PC-9 (cell line): ENCODE measurements at regions not wholly inside any gene's neighbourhood (a gene's known extent, or its start where the extent isn't known, plus 50 kb on each side); places are given as distances from the start of the nearest gene placed in this dataset.

ENCODE experiments used
- BruUV-seq: library from RNA; stranded (reverse); fragments of 400-500 nt; replicated peaks from 2 replicates; lab custom pipeline; 2021; lab: Mats Ljungman, UMichigan
- CTCF ChIA-PET: fragments of 300-600 bp; sonication (Branson Sonifier 250); formaldehyde crosslinking; loops from one replicate; lab custom pipeline; 2022; ENCODE audit warnings: antibody characterized with exemption; lab: Charles Lee
- POLR2A ChIA-PET: fragments of 300-600 bp; sonication (Branson Sonifier 250); formaldehyde crosslinking; loops from one replicate; lab custom pipeline; 2022; ENCODE audit warnings: antibody characterized with exemption; ENCODE audit not compliant: unreplicated experiment; lab: Charles Lee
- DNase-seq, 2 experiments: peaks; one replicate each; pipeline versions ENCODE4 v3.0.0 to v3.0.0-alpha.2; 2015 to 2022; ENCODE audit warnings: mixed read lengths in 1 of 2
- H2AFZ ChIP-seq: fragments of 200-600 bp; sonication (generic); 2 replicates; pipeline ENCODE4 v1.8.1; 2017; ENCODE audit warnings: antibody characterized with exemption
- H3F3A ChIP-seq: fragments of 200-600 bp; sonication (generic); 2 replicates; pipeline ENCODE4 v1.8.1; 2017; ENCODE audit warnings: antibody characterized with exemption, mild to moderate bottlenecking, low read depth; ENCODE audit not compliant: insufficient read depth
- H3K27ac ChIP-seq: fragments of 200-600 bp; sonication (generic); 2 replicates; pipeline ENCODE4 v1.6.1; 2016; ENCODE audit warnings: mixed run types
- H3K27me3 ChIP-seq: fragments of 200-600 bp; sonication (generic); 2 replicates; pipeline ENCODE4 v1.6.1; 2016; ENCODE audit warnings: low read depth, mixed run types; ENCODE audit not compliant: insufficient read depth
- H3K36me3 ChIP-seq: fragments of 200-600 bp; sonication (generic); 2 replicates; pipeline ENCODE4 v1.6.1; 2016; ENCODE audit warnings: low read depth, mixed run types
- H3K4me1 ChIP-seq: fragments of 200-600 bp; sonication (generic); replicated peaks from 2 replicates; pipeline ENCODE4 v1.6.1; 2016; ENCODE audit warnings: mixed run types; ENCODE audit not compliant: insufficient read depth
- H3K4me2 ChIP-seq: fragments of 200-600 bp; sonication (generic); 2 replicates; pipeline ENCODE4 v1.6.1; 2017; ENCODE audit warnings: mixed run types
- H3K4me3 ChIP-seq: fragments of 200-600 bp; sonication (generic); 2 replicates; pipeline ENCODE4 v1.6.1; 2016; ENCODE audit warnings: mixed run types
- H3K79me2 ChIP-seq: fragments of 200-600 bp; sonication (generic); 2 replicates; pipeline ENCODE4 v1.6.1; 2017; ENCODE audit warnings: low read depth, mixed run types
- H3K9me2 ChIP-seq: fragments of 200-600 bp; sonication (generic); 2 replicates; pipeline ENCODE4 v1.8.1; 2017; ENCODE audit warnings: mild to moderate bottlenecking; ENCODE audit not compliant: insufficient read depth
- H3K9me3 ChIP-seq: fragments of 200-600 bp; sonication (generic); 2 replicates; pipeline ENCODE4 v1.8.1; 2016; ENCODE audit warnings: low read depth; ENCODE audit not compliant: insufficient read depth
- H4K20me1 ChIP-seq: fragments of 200-600 bp; sonication (generic); 2 replicates; pipeline ENCODE4 v1.8.1; 2017; ENCODE audit not compliant: insufficient read depth
- CTCF ChIP-seq: fragments of 200-600 bp; sonication (generic); conservative IDR thresholded peaks from 2 replicates; pipeline ENCODE4 v1.6.1; 2017; ENCODE audit warnings: mixed run types, antibody characterized with exemption, mild to moderate bottlenecking, moderate library complexity
- EZH2 ChIP-seq: fragments of 200-600 bp; sonication (generic); IDR thresholded peaks from 2 replicates; pipeline ENCODE4 v1.8.0; 2017; ENCODE audit warnings: antibody characterized with exemption, low read depth
- intact Hi-C: fragments of 100-400 bp; cut with micrococcal nuclease; formaldehyde crosslinking; loops from one replicate; pipeline ENCODE4 v1.10.0; 2022; ENCODE audit not compliant: unreplicated experiment

GRCh38 chr9:107218829-107219485, 64.1 kb upstream of the RAD23B start:
- no peaks in the 10 kb centered on the region for H4K20me1 ChIP-seq
- no peaks in the 10 kb centered on the region for H3K79me2 ChIP-seq
- no peak overlapping the region for H3K27ac ChIP-seq
- TF ChIP-seq EZH2 (no peak), CTCF (no peak)
- H3K9me3 ChIP-seq, result no peaks in the 10 kb centered on the region; the same call in 1 of the 2 replicates
- CTCF ChIA-PET, result no interaction called here
- BruUV-seq, result no TSS peak
- H3K36me3 ChIP-seq, result no peaks in the 10 kb centered on the region
- POLR2A ChIA-PET, result no interaction called here
- no peak overlapping the region for H3K4me3 ChIP-seq
- no peaks in the 10 kb centered on the region for H3K9me2 ChIP-seq
- H3K4me1 ChIP-seq, result peaks cover 1% of the 10 kb centered on the region
- intact Hi-C loops, result no loop called here
- no peaks in the 10 kb centered on the region for H3K27me3 ChIP-seq
- DNase-seq, result no peak
- no peak overlapping the region for H2AFZ ChIP-seq
- H3F3A ChIP-seq, result peaks cover 2% of the 10 kb centered on the region; the same call in 1 of the 2 replicates
- H3K4me2 ChIP-seq, result no peak overlapping the region

- no peaks in the 10 kb centered on the region for H3K9me2 ChIP-seq
- H3K27ac ChIP-seq, result no peak overlapping the region
- DNase-seq, result no peak
- H4K20me1 ChIP-seq, result no peaks in the 10 kb centered on the region
- H3K9me3 ChIP-seq, result no peaks in the 10 kb centered on the region; the same call in 1 of the 2 replicates
- no peaks in the 10 kb centered on the region for H3K27me3 ChIP-seq
- POLR2A ChIA-PET, result no interaction called here
- no peak overlapping the region for H3K4me3 ChIP-seq
- BruUV-seq, result no TSS peak
- H3F3A ChIP-seq, result no peaks in the 10 kb centered on the region
- CTCF ChIA-PET, result no interaction called here
- no peaks in the 10 kb centered on the region for H3K79me2 ChIP-seq
- H3K4me2 ChIP-seq, result no peak overlapping the region
- H2AFZ ChIP-seq, result no peak overlapping the region
- intact Hi-C loops, result no loop called here
- no peaks in the 10 kb centered on the region for H3K4me1 ChIP-seq
- no peak for TF ChIP-seq EZH2
- TF ChIP-seq CTCF, result no peak
- no peaks in the 10 kb centered on the region for H3K36me3 ChIP-seq
Observed at GRCh38 chr9:107219486-107220077, 63.5 kb upstream of the RAD23B start.

- Histone ChIP-seq H3K27ac (no peak overlapping the region), H2AFZ (no peak overlapping the region), H3K9me2 (no peaks in the 10 kb centered on the region), H3K27me3 (no peaks in the 10 kb centered on the region), H3K9me3 (no peaks in the 10 kb centered on the region), H3K36me3 (no peaks in the 10 kb centered on the region), H3K79me2 (no peaks in the 10 kb centered on the region), H3K4me3 (no peak overlapping the region), H3K4me1 (no peaks in the 10 kb centered on the region), H3K4me2 (no peak overlapping the region), H4K20me1 (no peaks in the 10 kb centered on the region), H3F3A (no peaks in the 10 kb centered on the region)
- DNase-seq, result no peak
- no TSS peak for BruUV-seq
- CTCF ChIA-PET, result no interaction called here
- TF ChIP-seq EZH2 (no peak), CTCF (no peak)
- POLR2A ChIA-PET, result no interaction called here
- intact Hi-C loops, result no loop called here
Observed at GRCh38 chr9:107221321-107221720, 61.8 kb upstream of the RAD23B start.
